Stimulated activated effector memory CD8-positive, alpha-beta T cell treated with anti-CD3 and anti-CD28 coated beads, Interleukin-12 subunit alpha, Interleukin-12 subunit beta, amount 100 ng/mL, for 72 hours (primary cell): ENCODE measurements at regions not wholly inside any gene's neighbourhood (a gene's known extent, or its start where the extent isn't known, plus 50 kb on each side); places are given as distances from the start of the nearest gene placed in this dataset.

Experiments used
- ATAC-seq: fragments of 150-1000 bp; cut with Tn5 transposase; 2 replicates; pipeline ENCODE4 v1.10.0; 2021
- DNase-seq, 2 donors: peaks; one replicate each; pipeline ENCODE4 v3.0.0; 2021 to 2022; ENCODE audit warnings: low spot score in 2 of 2
- H3K27ac Mint-ChIP-seq: one replicate; pipeline ENCODE4 v1.8.0; 2022; ENCODE audit warnings: mild to moderate bottlenecking, mixed read lengths
- H3K36me3 Mint-ChIP-seq: one replicate; pipeline ENCODE4 v1.8.0; 2022; ENCODE audit warnings: mild to moderate bottlenecking, mixed read lengths
- H3K4me1 Mint-ChIP-seq: one replicate; pipeline ENCODE4 v1.8.0; 2022; ENCODE audit warnings: mixed read lengths
- H3K4me3 Mint-ChIP-seq: one replicate; pipeline ENCODE4 v1.8.0; 2022; ENCODE audit warnings: mild to moderate bottlenecking, mixed read lengths
- H3K9me3 Mint-ChIP-seq: one replicate; pipeline ENCODE4 v1.8.0; 2022; ENCODE audit warnings: mixed read lengths

- DNase-seq (no peak), ATAC-seq (no peak)
- H3K9me3 Mint-ChIP-seq = no peaks in the 10 kb centered on the region
- H3K4me3 Mint-ChIP-seq = no peak overlapping the region
- no peaks in the 10 kb centered on the region for H3K4me1 Mint-ChIP-seq
- no peak overlapping the region for H3K27ac Mint-ChIP-seq
- H3K36me3 Mint-ChIP-seq = no peaks in the 10 kb centered on the region
Observed at GRCh38 chr2:16718576-16719484, 53.2 kb upstream of the CYRIA start.

GRCh38 chr2:16717477-16717876 is 51.8 kb upstream of the CYRIA start:
- H3K4me1 Mint-ChIP-seq = no peaks in the 10 kb centered on the region
- no peaks in the 10 kb centered on the region for H3K9me3 Mint-ChIP-seq
- H3K4me3 Mint-ChIP-seq = no peak overlapping the region
- no peak overlapping the region for H3K27ac Mint-ChIP-seq
- DNase-seq (no peak), ATAC-seq (no peak)
- H3K36me3 Mint-ChIP-seq = no peaks in the 10 kb centered on the region

- no peaks in the 10 kb centered on the region for H3K4me1 Mint-ChIP-seq
- no peak overlapping the region for H3K4me3 Mint-ChIP-seq
- no peaks in the 10 kb centered on the region for H3K36me3 Mint-ChIP-seq
- H3K9me3 Mint-ChIP-seq = no peaks in the 10 kb centered on the region
- H3K27ac Mint-ChIP-seq = no peak overlapping the region
- no peak for ATAC-seq
- DNase-seq = no peak
Observed at GRCh38 chr2:16716944-16717343, 51.3 kb upstream of the CYRIA start.

GRCh38 chr2:16716024-16716423 is 50.4 kb upstream of the CYRIA start:
- no peak overlapping the region for H3K27ac Mint-ChIP-seq
- H3K9me3 Mint-ChIP-seq = no peaks in the 10 kb centered on the region
- no peaks in the 10 kb centered on the region for H3K36me3 Mint-ChIP-seq
- ATAC-seq = no peak
- no peak overlapping the region for H3K4me3 Mint-ChIP-seq
- no peaks in the 10 kb centered on the region for H3K4me1 Mint-ChIP-seq
- DNase-seq = no peak
